Hindlimb muscle (tissue), 1 donor: ENCODE measurements at regions not wholly inside any gene's neighbourhood (a gene's known extent, or its start where the extent isn't known, plus 50 kb on each side); places are given as distances from the start of the nearest gene placed in this dataset.
"Not testable (repeated sequence)": the region's sequence is repeated elsewhere in the genome, so short reads cannot be mapped to it uniquely, and the experiment has no call there.

Source experiments
- DNase-seq: peaks from one replicate; pipeline ENCODE4 v3.0.0-alpha.2; 2013

DNA sequence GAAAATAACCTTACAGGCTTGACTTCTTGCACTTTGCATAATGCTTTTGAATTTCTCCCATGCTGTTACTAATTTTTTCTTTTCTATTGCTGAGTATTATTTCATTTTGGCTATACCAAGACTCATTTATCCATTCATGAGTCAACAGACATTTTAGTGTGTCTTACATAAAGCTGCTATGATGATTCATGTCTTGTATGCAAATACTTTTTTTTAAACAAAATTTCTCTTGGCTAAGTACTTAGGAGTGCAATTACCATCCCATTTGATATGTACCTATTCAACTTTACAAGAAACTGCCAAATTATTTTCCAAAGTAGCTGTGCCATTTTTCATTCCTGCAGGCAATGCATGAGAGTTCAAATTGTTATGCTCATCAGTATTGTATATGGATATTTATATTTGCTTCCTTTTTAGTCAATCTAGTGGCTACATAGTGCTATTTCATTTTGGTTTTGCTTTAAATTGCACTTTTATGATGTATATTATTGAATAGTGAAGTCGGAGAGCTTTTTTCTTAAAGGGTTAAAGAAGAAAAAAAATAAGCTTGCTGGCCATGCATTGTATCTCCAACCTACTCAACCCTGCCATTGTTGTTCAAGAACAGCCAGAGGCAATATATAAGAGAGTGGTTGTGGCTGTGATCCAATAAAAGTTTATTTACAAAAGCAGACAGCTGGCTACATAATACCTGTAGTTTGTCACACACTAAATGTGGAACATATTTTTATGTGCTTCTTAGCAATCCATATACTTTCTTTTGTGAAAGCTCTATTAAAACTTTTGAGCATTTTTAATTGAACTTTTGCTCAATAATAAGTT, 862.8 kb downstream of the KCNT2 start:
- DNase-seq: no peak

DNA sequence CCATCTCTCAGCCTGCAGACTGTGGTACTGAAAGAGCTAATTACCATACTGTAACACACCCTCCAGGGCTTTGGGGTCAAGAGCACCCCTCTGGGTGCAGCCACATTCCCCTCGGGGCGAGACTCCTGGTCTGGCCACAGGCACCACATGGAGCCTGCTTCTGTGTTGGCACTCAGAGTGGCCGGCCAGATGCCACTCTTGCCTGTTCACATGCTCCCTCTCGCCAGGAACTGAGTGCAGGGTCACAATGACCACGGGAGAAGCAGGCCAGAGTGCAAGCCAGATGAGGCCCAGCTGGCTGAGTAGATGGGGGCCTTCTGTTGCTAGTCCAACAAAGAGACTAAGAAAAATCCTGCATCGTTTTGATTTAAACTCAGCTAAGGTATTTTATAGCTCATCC, 864.0 kb downstream of the KCNT2 start:
- no peak for DNase-seq

DNA sequence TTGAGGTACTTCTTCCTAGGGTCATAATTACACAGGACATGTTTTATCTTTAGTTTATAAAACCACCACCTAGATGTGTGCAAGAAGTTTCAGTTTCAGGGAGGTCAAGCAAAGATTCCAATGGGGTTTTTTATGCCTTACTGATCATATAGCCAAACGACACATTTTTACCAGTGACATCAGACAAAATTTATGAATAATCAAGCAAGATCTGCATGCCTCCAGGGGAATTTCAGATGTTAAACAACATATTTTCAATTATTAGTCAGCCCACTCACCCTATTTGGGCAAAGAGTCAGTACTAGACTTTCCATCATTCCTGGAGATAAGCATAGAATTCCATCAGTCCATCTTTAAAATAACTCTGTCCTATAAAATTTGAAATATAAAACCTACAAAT, 867.4 kb downstream of the KCNT2 start:
- no peak for DNase-seq

DNA sequence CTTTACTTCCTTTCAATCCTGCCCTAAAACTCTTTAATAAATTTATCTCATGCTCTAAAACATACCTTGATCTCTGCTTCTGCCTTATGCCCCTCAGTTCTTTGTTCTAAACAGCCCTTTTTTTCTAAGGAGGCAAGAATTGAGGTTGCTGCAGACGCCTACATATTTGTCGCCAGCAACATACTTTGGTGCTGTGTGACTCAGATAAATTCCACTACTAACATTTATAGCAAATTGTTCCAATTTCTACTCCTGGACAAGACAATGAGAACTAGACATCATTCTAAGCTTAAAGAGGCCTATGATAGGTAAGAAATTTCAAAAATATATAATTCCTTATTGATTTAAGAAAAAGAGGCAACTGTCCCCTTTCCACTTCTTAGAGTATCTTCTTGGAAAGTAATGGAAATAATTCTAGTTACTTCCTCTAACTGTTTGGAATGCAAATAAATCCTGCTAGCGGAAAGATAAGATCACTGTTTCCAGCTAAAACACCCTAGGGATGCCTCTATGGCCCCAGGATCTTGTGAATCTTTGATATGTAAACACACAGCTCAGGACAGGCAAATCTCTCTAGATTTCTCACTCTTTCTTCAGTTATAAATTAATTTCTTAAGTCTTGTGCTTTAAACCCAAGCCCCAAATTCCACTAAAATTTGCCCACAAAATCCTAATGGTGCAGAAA, 869.1 kb downstream of the KCNT2 start:
- DNase-seq: peak; percentile 8

DNA sequence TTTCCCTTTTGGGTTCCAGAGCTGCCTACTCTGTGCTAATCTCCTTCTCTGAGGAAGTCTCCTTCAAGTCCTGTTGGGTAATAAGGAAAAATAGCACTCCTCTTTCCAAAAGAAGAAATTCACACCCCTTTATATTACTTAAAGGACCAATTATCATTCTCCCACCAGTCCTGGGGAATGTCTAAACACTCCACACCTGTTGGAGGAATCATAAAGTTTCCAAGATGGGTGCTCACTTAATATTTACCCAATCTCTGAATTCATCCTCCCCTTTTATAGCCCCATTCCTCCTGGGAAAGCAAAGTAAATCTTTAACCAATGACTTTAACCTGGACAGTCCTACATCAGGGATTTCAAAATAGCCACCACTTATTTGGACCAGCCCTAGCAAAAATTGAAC, 873.1 kb downstream of the KCNT2 start:
- DNase-seq: no peak

DNA sequence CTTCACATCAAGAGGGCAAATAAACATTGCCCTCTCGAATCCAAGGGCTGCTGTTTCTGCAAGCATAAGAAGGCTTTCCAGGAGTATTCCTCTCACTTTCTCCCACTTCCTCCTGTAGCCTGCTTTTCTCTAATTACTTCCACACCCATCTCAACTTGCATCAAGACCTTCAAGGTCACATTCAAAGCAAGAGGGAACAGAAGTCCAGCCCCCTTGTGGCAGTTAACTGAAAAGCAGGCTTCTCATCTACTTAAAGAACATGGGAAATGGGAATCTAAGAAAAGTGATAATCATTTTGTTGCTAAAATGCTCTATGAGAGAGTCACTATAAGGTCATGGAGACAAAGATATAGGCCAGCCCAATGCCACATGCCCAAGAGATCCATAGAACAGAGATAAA, 874.4 kb downstream of the KCNT2 start:
- no peak for DNase-seq

DNA sequence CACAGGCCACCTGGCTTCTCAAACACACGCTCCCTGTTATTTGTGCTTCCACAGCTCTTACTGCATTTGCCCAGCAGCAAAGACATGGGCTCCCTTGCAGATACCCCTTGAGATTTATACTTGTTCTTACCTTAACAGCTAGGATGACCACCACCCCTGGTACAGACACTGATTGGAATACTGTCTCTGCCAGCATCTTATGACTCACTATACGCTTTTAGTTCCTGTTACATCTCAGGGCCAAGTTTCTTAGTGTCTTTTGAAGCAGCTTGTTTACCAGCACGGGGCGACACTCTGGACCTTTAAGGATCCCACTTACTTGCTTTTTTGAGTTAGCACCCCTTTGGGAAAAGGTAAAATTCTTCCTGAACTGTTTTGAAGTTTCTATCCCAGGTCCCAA, 874.8 kb downstream of the KCNT2 start:
- DNase-seq: no peak

DNA sequence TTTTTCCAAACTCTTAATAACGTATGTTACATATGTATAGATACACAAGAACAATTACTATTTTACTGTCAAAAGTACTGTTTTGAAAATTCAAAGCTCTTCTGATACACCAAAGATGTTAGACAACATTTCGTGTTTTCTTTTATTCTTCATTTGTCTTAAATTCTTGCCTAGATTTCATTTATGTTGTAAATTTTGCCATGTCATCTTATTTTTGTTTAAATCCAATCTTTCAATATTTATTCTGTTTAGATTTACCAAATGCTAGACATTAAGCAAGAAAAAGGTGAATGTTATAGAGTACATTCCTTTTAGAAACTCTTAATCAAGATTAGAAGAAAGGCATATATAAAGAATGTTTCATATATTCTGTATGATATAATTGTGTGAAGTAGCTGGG, 876.9 kb downstream of the KCNT2 start:
- DNase-seq: no peak

DNA sequence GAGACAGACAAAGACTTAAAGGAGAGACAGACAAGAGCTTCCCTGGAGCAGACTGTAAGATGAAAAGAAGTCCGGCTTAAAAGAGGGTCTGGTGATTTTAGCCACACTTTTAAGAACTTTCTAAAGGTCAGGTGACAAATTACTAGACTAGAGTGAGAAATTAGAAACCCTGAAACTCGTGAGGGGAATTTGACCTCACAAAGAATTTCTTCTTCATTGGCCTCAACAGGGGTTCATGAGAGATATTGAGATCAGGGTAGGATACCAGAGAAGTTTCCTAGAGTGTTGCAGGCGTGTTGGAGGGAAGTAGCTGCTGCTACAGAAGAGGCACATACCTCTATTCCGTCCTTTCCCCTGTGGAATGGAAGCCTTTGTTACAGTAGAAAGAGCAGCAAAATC, 884.4 kb downstream of the KCNT2 start:
- DNase-seq: no peak

DNA sequence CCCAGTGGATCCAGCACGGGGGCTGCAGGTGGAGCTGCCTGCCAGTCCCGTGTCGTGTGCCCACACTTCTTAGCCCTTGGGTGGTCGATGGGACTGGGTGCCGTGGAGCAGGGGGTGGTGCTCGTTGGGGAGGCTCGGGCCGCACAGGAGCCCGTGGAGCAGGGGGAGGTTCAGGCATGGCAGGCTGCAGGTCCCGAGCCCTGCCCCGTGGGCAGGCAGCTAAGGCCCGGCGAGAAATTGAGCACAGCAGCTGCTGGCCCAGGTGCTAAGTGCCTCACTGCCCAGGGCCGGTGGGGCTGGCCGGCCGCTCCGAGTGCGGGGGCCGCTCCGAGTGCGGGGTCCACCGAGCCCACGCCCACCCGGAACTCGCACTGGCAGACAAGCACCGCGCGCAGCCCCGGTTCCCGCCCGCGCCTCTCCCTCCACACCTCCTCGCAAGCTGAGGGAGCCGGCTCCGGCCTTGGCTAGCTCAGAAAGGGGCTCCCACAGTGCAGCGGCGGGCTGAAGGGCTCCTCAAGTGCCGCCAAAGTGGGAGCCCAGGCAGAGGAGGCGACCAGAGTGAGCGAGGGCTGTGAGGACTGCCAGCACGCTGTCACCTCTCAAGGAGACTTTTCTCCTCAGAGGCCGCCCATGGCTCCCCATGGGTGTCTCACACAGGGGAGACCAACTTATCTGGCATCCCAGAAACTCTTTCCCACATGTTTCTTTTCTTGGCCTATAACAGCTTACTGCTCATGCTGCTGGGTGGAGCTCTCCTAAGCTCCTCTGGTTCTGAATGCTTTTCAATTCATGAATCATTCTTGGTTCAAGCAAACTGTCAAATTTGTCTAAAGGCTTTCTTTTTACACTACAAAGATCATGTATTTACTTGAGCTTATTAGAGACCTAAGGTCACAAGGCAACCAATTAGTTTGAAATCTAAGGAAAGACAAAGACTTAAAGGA, 885.1 kb downstream of the KCNT2 start:
- not testable (repeated sequence) for DNase-seq

DNA sequence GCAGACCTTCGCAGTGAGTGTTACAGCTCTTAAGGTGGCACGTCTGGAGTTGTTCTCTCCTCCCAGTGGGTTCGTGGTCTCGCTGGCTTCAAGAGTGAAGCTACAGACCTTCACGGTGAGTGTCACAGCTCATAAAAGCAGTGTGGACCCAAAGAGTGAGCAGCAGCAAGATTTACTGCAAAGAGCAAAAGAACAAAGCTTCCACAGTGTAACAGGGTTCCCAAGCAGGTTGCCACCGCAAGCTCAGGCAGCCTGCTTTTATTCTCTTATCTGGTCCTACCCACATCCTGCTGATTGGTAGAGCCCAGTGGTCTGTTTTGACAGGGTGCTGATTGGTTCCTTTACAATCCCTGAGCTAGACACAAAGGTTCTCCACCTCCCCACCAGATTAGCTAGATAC, 886.1 kb downstream of the KCNT2 start:
- DNase-seq: not testable (repeated sequence)

DNA sequence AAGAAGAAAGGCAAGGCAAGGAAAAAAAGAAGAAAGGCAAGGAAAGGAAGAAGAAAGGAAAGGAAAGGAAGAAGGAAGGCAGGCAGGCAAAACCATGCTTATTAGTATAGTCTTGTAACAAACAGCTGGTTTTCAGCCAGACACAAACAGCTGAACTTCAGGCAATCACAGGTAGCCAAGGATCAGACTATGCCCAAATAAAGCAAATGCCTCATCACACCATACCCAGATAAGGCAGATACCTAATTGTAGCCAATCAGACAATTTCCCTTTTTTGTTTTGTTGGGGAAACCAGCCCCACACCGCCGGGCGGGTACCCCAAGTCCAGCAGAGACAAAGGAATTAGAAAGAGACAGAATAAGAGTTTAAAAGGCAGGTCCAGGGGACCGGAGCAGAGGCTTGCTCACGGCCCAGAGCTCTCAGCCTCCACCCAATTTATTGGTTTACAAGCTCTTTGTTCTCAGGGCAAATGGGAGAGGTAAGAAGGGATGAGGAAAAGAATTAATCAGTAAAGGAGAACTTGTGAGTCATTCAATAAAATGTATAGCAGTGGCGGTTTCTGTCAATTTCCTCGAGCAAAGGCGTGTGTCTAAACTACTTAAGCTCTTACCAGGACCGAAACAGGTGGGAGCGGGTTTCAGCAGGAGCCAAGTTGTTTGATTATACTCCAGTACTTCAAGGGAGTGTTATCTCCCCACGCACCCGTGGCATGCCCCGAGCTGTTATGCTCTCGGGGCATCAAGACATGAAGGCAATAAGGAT, 886.8 kb downstream of the KCNT2 start:
- DNase-seq: no peak

DNA sequence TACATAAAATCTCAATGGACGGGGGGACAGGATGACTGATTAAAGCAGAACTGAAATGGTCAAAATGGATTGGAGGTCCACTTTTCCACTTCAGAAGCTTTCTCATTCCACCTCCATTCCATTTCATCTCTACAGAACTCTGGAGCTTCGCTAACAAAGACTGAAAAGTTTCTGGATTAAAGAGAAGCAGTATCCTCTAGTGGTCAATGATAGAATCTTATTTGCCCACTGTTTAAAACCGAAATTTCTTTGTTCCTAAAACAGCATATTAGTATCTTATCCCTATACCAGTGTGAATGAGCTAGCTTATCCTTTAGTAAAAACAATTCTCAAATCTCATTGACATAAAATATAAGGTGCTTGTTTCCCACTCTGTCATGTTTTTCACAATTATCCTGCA, 890.6 kb downstream of the KCNT2 start:
- no peak for DNase-seq

DNA sequence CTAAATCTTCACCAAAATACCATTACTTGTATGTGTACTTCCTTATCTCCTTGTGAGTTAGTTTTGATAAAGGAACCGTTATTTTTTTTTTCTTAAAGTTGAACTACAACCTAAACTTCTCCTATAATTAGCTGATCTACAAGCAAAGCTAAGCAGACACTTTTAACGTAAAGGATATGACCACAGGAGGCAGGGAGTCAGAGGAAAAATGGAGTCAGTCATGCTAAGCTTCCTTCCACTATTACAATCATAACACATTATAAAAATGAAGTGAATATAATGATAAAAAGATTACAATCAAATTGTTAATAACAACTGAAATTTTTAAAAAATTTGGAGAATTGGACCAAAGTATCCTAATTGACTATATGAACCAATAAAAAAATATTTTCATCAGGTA, 892.6 kb downstream of the KCNT2 start:
- DNase-seq: no peak

DNA sequence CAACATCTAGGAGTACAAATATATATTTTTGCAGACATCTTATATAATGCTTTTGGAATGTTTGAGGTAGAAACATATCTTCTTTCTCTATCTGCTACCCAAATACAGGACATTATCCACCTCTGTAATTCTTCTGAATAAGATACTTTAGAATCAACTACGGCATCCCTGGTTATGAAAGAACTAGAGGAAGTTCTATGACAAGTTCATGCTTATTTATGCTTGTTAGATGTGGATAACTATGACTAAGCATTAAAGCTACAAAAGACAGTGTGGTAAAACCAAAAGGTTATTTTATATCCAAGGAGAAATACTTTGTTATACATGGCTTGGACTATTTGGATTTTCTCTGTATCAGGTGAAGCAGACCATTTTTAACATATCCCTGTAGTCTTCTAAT, 894.0 kb downstream of the KCNT2 start:
- no peak for DNase-seq

DNA sequence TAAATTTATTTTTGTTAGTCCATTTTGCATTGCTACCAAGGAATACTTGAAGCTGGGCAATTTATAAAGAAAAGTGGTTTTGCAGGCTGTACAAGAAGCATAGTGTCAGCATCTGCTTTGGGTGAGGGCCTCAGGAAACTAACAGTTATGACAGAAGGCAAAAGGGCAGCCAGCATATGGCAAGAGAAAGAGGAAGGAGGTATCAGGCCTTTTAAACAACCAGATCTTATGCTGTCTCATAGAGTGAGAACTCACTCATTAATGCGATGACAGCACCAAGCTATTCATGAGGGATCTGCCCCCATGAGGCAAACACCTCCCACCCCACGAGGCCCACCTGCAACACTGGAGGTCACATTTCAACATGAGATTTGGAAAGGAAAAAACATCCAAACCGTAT, 898.4 kb downstream of the KCNT2 start:
- DNase-seq: no peak

DNA sequence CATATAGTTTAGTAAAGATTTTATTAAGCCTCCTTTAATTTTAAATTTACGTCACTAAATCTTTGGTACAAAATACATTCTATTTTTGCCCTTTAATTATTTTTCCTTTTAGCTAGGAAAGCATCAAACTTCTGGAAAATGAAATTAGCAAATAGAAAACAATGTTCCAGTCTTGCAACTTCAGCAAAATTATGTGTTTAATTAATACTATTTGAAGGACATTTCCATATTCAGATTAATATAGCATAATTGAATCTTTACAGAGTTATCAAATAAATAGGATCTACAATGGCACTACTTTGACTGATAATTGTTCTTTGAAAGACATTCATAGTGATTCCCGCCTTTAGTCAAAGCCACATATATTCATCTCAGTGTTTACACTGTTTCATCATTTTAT, 904.2 kb downstream of the KCNT2 start:
- no peak for DNase-seq

DNA sequence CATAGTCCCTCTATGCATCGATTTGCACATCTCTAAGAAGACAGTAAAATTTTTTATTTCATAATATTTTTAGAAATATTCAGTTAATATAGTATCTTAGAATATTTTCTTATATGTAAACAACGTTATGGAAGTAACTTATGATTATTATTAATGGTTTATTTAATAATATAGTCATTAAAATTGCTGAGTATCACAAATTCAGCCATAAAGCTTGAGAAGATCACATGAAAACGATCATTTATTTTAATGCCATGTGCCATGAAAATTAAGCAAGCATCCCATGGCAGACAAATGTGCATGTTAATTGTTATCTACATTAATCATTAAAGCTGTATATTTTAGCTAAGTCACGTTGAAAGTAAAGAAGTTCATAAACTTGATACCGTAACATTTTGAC, 907.1 kb downstream of the KCNT2 start:
- DNase-seq: no peak

DNA sequence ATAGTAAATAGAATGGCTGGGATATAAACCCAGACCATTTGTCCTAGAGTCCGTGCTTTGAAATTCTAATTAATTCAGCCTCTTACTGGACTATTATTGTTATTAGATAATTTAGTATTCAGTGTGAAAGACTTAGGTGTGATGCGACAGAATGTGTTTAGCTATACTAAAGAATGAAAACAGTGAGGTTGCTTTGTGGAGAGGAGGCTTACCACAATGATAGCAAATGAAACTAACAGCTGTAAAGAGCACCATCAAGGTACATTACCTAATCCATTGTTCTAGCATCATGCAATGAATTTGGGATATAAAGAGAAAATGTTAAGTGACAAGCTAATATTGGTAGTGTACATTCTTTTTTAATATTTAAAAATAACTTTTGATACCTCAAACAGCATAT, 911.1 kb downstream of the KCNT2 start:
- no peak for DNase-seq

DNA sequence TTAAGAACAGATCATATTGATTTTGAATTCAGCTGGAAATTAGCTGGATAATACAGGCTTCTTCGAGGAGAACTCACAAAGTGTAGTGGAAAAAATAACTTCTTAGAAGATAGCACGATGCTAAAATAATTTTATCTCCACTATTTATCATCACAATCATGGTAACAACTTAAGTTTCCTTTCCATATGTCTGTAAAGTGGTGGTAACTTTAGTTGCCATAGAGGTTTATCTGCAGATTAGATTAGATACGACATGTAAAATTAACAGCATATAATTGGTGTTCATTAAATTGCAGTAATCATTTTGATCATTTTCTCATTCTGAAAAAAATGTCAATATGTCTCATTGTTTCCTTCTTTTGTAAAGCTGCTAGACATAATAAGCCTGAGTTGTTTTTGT, 921.5 kb downstream of the KCNT2 start:
- no peak for DNase-seq

DNA sequence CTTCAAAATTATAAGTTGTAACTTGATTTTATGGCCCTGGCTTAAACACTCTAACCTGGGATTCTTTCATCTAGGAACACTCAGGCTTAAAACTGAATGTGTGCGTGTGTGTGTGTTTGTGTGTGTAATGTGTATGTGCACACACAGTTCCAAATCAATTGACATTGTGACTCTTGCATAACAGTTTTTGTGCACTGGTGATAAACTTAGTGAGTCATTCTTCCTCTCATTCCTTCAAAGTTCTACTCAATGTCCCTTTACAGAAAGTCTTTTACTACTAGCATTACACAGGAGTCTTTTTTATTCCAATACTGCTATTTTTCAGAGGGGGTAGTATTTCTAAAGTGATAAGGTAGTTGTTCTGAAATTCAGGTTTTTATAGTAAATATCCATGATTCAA, 943.6 kb downstream of the KCNT2 start:
- no peak for DNase-seq

DNA sequence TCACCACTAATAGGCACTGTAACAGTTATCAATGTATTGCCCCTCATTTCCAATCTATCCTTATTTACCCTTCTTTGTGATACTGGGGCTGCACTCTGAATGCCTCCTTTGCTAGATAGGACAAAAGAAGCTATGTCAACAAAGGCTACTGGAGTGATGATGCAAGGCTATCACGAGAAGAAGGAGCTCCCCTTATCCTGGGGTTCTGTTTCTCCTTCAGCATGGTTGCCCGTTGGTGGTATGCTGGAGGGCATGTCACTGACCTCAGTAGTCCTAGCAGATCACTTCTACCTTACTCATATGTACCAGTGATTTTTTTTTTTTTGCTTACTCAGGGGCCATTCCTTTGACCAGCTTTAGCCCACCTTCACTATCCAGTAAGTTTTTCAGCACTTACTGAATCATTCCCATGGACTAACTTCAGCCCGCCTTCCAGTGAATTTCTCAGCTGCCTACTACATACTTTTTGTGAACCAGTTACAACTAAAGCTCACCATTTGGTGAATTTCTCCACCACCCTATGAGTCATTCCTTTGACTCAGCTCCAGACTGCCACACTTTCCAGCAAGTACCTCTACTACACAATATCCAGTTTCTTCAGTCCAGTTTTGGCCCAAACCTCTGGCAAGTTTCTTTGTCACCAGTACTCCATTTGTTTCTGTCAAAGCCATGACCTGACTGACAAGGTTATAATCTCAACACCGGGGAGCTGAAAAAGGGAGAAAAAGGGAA, 944.5 kb downstream of the KCNT2 start:
- no peak for DNase-seq
